Endothelial cell of umbilical vein (primary cell): ENCODE measurements at regions not wholly inside any gene's neighbourhood (a gene's known extent, or its start where the extent isn't known, plus 50 kb on each side); places are given as distances from the start of the nearest gene placed in this dataset.

Experiments used
- BruUV-seq: library from RNA; stranded (reverse); fragments of 400-500 nt; replicated peaks from 2 replicates; lab custom pipeline; 2021; lab: Mats Ljungman, UMichigan
- CTCF ChIA-PET: fragments of 300-600, 350-600 bp; sonication (Branson Sonifier 250); formaldehyde crosslinking; loops from one replicate; lab custom pipeline; 2021; ENCODE audit warnings: antibody characterized with exemption, inconsistent platforms; lab: Charles Lee
- POLR2A ChIA-PET: fragments of 300-600, 350-600 bp; sonication (Branson Sonifier 250); formaldehyde crosslinking; loops from one replicate; lab custom pipeline; 2021; ENCODE audit warnings: antibody characterized with exemption, inconsistent platforms; lab: Charles Lee
- DNase-seq: peaks from one replicate; pipeline ENCODE4 v3.0.0-alpha.2; 2011; ENCODE audit warnings: low read depth, low spot score
- FAIRE-seq: peaks from 2 replicates; lab custom pipeline; 2011; peaks lifted over from hg19 to GRCh38; lab: Jason Lieb, UNC
- H2AFZ ChIP-seq: 2 replicates; pipeline ENCODE4 v1.6.0; 2012; ENCODE audit warnings: low read depth, low read length, control low read depth, inconsistent platforms
- H3K27ac ChIP-seq: 2 replicates; pipeline ENCODE4 v1.5.1; 2011; ENCODE audit warnings: low read depth, mild to moderate bottlenecking, control low read depth, low read length, moderate library complexity; ENCODE audit not compliant: insufficient read depth
- H3K27me3 ChIP-seq, 2 experiments: 2 replicates each; pipeline versions ENCODE4 v1.6.0 to v1.6.1; 2011; ENCODE audit warnings: low read length in 2 of 2, mixed read lengths in 1 of 2; ENCODE audit not compliant: control insufficient read depth in 2 of 2, insufficient read depth in 2 of 2
- H3K36me3 ChIP-seq, 2 experiments: 2 replicates in 1 of 2; 3 replicates in 1 of 2; pipeline ENCODE4 v1.5.1; 2011; ENCODE audit warnings: low read length in 2 of 2, mild to moderate bottlenecking in 1 of 2, moderate library complexity in 1 of 2; ENCODE audit not compliant: control insufficient read depth in 2 of 2, insufficient read depth in 2 of 2; ENCODE audit errors: extremely low read depth in 1 of 2
- H3K4me1 ChIP-seq: 3 replicates; pipeline ENCODE4 v1.5.1; 2011; ENCODE audit warnings: mild to moderate bottlenecking, low read length; ENCODE audit not compliant: control insufficient read depth, insufficient read depth; ENCODE audit errors: extremely low read depth
- H3K4me2 ChIP-seq: 2 replicates; pipeline ENCODE4 v1.6.1; 2011; ENCODE audit warnings: low read length, control low read depth, mixed read lengths; ENCODE audit not compliant: insufficient read depth
- H3K4me3 ChIP-seq, 3 experiments: fragments of 200-600 bp in 1 of 3; sonication (generic), shearing (Covaris generic) in 1 of 3; replicated peaks in 1 of 3; 2 replicates each; pipeline ENCODE4 v1.5.1; 2011 to 2016; ENCODE audit warnings: control low read depth in 3 of 3, low read length in 3 of 3, mild to moderate bottlenecking in 2 of 3, inconsistent platforms in 1 of 3, low read depth in 1 of 3, moderate library complexity in 1 of 3; ENCODE audit not compliant: insufficient read depth in 1 of 3
- H3K79me2 ChIP-seq: 2 replicates; pipeline ENCODE4 v1.6.0; 2012; ENCODE audit warnings: low read length, inconsistent platforms; ENCODE audit not compliant: control insufficient read depth, insufficient read depth
- H3K9ac ChIP-seq: replicated peaks from 2 replicates; pipeline ENCODE3; 2011; ENCODE audit warnings: low read length, control low read depth; ENCODE audit not compliant: insufficient read depth; ENCODE audit errors: extremely low read depth
- H3K9me1 ChIP-seq: replicated peaks from 3 replicates; pipeline ENCODE4 v1.6.0; 2011; ENCODE audit warnings: mild to moderate bottlenecking, low read length; ENCODE audit not compliant: control insufficient read depth, insufficient read depth; ENCODE audit errors: extremely low read depth
- H3K9me3 ChIP-seq: replicated peaks from 2 replicates; pipeline ENCODE4 v1.5.1; 2012; ENCODE audit warnings: low read length, inconsistent platforms; ENCODE audit not compliant: control insufficient read depth, insufficient read depth
- H4K20me1 ChIP-seq: replicated peaks from 2 replicates; pipeline ENCODE3; 2011; ENCODE audit warnings: mild to moderate bottlenecking, low read length; ENCODE audit not compliant: control insufficient read depth, insufficient read depth; ENCODE audit errors: extremely low read depth
- CTCF ChIP-seq, 2 donors: IDR thresholded peaks; 1 replicate in 1 of 2; 2 replicates in 1 of 2; pipeline ENCODE4 v1.5.1; 2011; ENCODE audit warnings: low read length in 2 of 2, mild to moderate bottlenecking in 2 of 2, moderate library complexity in 2 of 2, control low read depth in 1 of 2, inconsistent platforms in 1 of 2, low read depth in 1 of 2; ENCODE audit not compliant: insufficient read depth in 1 of 2; ENCODE audit errors: extremely low read depth in 1 of 2
- EZH2 ChIP-seq: IDR thresholded peaks from 2 replicates; pipeline ENCODE4 v1.6.1; 2012; ENCODE audit warnings: borderline replicate concordance, low read depth, mild to moderate bottlenecking, moderate library complexity, low read length, inconsistent platforms; ENCODE audit not compliant: severe bottlenecking
- FOS ChIP-seq: IDR thresholded peaks from 2 replicates; pipeline ENCODE4 v1.6.1; 2011; ENCODE audit warnings: mild to moderate bottlenecking, low read length, moderate library complexity, borderline replicate concordance; ENCODE audit not compliant: insufficient read depth
- GATA2 ChIP-seq: IDR thresholded peaks from 2 replicates; pipeline ENCODE4 v1.7.0; 2011; ENCODE audit warnings: low read depth, mild to moderate bottlenecking, moderate library complexity, mixed read lengths, low read length; ENCODE audit not compliant: insufficient read length, insufficient read depth
- JUN ChIP-seq: IDR thresholded peaks from 2 replicates; pipeline ENCODE4 v1.6.1; 2011; ENCODE audit warnings: borderline replicate concordance, low read depth; ENCODE audit not compliant: insufficient read length, insufficient read depth
- MAX ChIP-seq: IDR thresholded peaks from 2 replicates; pipeline ENCODE4 v1.6.1; 2011; ENCODE audit not compliant: insufficient read depth, insufficient read length
- MYC ChIP-seq: IDR thresholded peaks from one replicate; pipeline ENCODE4 v1.6.1; 2011; ENCODE audit warnings: mild to moderate bottlenecking, low read depth, low read length
- POLR2A ChIP-seq: IDR thresholded peaks from 2 replicates; pipeline ENCODE4 v1.6.1; 2012; ENCODE audit warnings: low read depth, mild to moderate bottlenecking, control low read depth, low read length
- POLR2AphosphoS5 ChIP-seq: IDR thresholded peaks from 2 replicates; pipeline ENCODE4 v1.6.1; 2012; ENCODE audit warnings: low read depth, mild to moderate bottlenecking, control low read depth, low read length, moderate library complexity; ENCODE audit not compliant: insufficient read depth
- dilution Hi-C: fragments of 300-500 bp; cut with MboI; formaldehyde crosslinking; loops from one replicate; pipeline ENCODE4 v1.15.0; 2019; ENCODE audit warnings: low sequenced_read_pairs; ENCODE audit not compliant: extremely low pct_ligation_motif_present
- intact Hi-C: fragments of 100-400 bp; cut with micrococcal nuclease; formaldehyde crosslinking; loops from one replicate; pipeline ENCODE4 v1.10.0; 2022

- Histone ChIP-seq H3K4me2 (no peak overlapping the region), H3K9ac (no peak overlapping the region), H3K4me1 (no peaks in the 10 kb centered on the region), H3K36me3 (no peaks in the 10 kb centered on the region), H4K20me1 (no peaks in the 10 kb centered on the region), H2AFZ (no peak overlapping the region), H3K79me2 (no peaks in the 10 kb centered on the region), H3K4me3 (no peak overlapping the region), H3K9me3 (peaks cover 5% of the 10 kb centered on the region), H3K9me1 (no peaks in the 10 kb centered on the region), H3K27me3 (no peaks in the 10 kb centered on the region), H3K27ac (no peak overlapping the region)
- no peak for TF ChIP-seq MYC
- no peak for TF ChIP-seq CTCF (IDR thresholded peaks at IDR 0.05; ENCODE audit: extremely low read depth in 1 of 2, insufficient read depth in 1 of 2, low read depth in 1 of 2, low read length in 2 of 2)
- no peak for TF ChIP-seq MAX
- no peak for TF ChIP-seq EZH2
- TF ChIP-seq POLR2AphosphoS5 = no peak
- TF ChIP-seq FOS = no peak
- TF ChIP-seq GATA2 = no peak
- no peak for TF ChIP-seq JUN
- TF ChIP-seq POLR2A = no peak
- FAIRE-seq = no peak
- no TSS peak for BruUV-seq
- dilution Hi-C loops = no loop called here
- ChIA-PET CTCF (no interaction called here), POLR2A (no interaction called here)
- intact Hi-C loops = no loop called here
- no peak for DNase-seq
Measured at GRCh38 chr15:26158176-26158575, 295.0 kb upstream of the ATP10A start.
